ENCODE measurements at regions not wholly inside any gene's neighbourhood (a gene's known extent, or its start where the extent isn't known, plus 50 kb on each side); places are given as distances from the start of the nearest gene placed in this dataset.
A peak's percentile ranks its signal among the peaks of the same experiment; 100 is the strongest.

DNA sequence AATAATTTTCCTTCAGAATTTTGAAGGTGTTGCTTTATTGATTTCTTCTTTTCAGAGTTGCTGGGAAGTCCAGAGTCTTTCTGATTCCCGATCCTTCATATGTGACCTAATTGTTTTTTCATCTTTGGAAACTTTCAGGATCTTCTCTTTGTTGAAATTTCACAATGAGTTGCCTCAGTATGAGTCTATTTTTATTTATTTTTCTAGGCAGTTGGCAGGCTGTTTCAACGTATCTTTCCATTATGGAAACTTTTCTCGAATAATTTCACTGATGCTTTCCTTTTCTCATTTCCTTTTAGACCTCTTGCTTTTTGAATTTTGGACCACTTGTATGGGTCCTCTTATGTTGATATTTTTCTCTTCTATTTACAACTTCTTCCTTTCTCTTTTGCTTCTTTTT is 354.3 kb downstream of the TGFB2 start:
- H3K4me3 ChIP-seq (ENCODE audit: low read depth, low read length) = no peak overlapping the region
- TF ChIP-seq, protein P1, sequence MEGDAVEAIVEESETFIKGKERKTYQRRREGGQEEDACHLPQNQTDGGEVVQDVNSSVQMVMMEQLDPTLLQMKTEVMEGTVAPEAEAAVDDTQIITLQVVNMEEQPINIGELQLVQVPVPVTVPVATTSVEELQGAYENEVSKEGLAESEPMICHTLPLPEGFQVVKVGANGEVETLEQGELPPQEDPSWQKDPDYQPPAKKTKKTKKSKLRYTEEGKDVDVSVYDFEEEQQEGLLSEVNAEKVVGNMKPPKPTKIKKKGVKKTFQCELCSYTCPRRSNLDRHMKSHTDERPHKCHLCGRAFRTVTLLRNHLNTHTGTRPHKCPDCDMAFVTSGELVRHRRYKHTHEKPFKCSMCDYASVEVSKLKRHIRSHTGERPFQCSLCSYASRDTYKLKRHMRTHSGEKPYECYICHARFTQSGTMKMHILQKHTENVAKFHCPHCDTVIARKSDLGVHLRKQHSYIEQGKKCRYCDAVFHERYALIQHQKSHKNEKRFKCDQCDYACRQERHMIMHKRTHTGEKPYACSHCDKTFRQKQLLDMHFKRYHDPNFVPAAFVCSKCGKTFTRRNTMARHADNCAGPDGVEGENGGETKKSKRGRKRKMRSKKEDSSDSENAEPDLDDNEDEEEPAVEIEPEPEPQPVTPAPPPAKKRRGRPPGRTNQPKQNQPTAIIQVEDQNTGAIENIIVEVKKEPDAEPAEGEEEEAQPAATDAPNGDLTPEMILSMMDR (IDR thresholded peaks at IDR 0.05; ENCODE audit: insufficient read depth, low read length) = no peak
- peak; percentile 13 for DNase-seq (ENCODE audit: low read depth)

DNA sequence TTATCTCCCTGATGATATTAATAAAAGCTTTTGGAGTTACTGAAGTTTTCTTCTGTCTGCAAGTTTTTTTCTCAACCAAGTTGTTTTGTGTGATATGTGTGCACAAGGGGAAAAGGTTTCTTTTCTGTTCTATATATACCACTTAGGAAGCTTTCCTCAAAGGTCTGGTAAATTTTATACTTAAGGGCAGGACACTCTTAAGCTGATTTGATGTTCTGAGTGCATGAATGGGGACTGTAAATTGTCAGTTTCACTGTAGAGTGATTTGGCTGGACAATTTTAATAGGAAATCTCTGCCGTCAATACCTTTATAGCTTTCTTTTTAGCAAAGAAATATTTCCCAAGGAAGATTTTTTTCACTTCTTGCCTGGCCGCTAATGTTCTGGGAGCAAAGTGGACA is 354.7 kb downstream of the TGFB2 start:
- no peak for DNase-seq (ENCODE audit: low read depth)
- TF ChIP-seq, protein P1 (IDR thresholded peaks at IDR 0.05; ENCODE audit: insufficient read depth, low read length) = no peak
- no peak overlapping the region for H3K4me3 ChIP-seq (ENCODE audit: low read depth, low read length)

DNA sequence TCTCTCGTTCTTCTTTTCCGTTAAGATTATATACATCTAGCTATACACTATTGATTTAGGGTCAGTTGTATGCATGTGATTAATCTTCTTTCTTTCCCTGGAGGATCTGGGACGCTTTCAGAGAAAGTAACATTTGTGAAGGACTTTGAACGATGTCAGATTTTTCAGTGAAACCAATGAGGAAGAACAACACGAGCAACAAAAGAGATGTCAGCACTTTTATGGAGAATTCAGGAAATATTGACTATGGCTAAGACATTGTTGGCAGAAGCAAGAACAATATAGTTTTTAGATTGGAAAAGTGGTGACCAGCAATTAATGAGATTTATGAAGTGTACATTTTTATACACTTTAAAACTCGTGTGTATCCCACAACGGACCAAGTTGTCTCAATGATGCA is 355.5 kb downstream of the TGFB2 start:
- TF ChIP-seq, protein P1 (IDR thresholded peaks at IDR 0.05; ENCODE audit: insufficient read depth, low read length) = no peak
- H3K4me3 ChIP-seq (ENCODE audit: low read depth, low read length) = no peak overlapping the region
- no peak for DNase-seq (ENCODE audit: low read depth)

DNA sequence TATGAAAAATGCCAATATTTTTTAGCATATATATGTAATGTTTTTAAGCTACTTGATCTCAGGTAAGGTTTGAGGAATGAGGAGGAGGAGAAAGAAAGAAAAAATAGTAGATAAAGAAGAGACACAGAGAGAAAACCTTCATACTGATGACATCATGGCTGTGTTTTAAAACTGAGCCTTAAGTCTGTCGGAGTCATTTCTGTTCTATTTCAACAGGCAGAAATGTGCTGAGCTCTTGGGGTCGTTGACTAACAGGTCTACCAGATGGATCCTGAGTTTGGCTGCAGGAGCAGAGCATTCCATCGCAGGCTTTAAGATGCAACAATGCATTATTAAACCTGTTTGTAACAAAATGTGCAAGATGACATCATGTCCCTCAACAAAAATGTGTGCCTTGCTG is 356.0 kb downstream of the TGFB2 start:
- H3K4me3 ChIP-seq (ENCODE audit: low read depth, low read length) = no peak overlapping the region

DNA sequence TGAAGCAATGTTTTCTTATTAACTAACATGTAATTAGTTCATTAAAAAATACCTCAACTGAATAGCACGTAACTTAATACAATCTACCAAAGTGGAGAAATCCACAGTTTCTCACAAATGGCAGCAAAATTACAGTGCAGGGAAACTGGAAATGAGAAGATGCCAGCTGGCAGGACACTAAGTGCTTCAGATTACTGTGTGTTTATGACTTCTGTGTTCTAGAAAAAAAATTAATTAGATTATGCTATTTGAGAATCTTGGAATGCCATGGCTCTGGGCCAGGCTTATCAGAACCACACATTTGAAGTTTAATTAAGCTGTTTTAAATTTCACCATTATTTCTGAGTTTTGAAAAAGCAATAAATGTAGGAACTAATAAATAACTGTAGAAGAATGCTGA is 357.6 kb downstream of the TGFB2 start:
- H3K4me3 ChIP-seq (ENCODE audit: low read depth, low read length) = no peak overlapping the region
- TF ChIP-seq, protein P1 (IDR thresholded peaks at IDR 0.05; ENCODE audit: insufficient read depth, low read length) = no peak
- DNase-seq (ENCODE audit: low read depth) = no peak

More for the DNA sequence above, 356.0 kb downstream of the TGFB2 start:
- no peak for DNase-seq (ENCODE audit: low read depth)
- TF ChIP-seq, protein P1 (IDR thresholded peaks at IDR 0.05; ENCODE audit: insufficient read depth, low read length) = no peak

DNA sequence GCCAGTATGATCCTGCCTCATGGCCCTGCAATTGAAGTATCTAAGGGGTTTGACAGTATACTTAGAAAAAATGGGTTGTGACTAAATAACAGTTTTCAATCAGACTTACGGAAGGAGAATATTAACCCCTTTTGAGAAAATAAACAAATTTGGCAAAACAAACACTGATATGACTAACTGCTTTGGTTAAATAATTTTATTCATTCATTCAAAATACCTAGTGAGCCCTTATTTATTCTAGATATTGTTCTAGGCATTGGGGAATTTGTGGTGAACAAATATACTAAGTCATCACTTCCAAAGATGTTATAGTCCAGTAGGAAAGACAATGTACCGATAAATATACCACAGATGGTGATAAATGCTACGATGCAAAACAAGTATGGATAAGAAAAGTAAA is 358.7 kb downstream of the TGFB2 start:
- no peak for DNase-seq (ENCODE audit: low read depth)
- TF ChIP-seq, protein P1 (IDR thresholded peaks at IDR 0.05; ENCODE audit: insufficient read depth, low read length) = no peak
- H3K4me3 ChIP-seq (ENCODE audit: low read depth, low read length) = no peak overlapping the region

DNA sequence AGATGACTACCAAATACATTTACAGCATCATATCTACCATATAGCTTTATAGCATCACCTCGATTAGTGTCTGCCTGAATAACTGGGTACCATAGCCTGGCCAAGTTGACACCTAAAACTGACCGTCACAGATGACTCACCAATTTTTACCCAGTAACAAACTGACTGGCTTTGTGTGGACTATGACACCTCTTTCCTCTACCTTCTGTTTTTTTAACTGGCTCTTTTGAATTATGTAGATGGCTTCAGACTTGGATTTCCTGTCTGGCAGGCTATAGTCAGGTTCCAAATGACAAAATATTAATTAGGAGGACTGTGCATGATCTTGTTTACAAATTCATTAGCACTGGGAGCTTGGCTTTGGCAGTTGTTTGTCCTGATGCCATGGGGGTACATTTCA is 360.3 kb downstream of the TGFB2 start:
- peak; percentile 19 for DNase-seq (ENCODE audit: low read depth)
- TF ChIP-seq, protein P1 (IDR thresholded peaks at IDR 0.05; ENCODE audit: insufficient read depth, low read length) = no peak
- no peak overlapping the region for H3K4me3 ChIP-seq (ENCODE audit: low read depth, low read length)

Measured in fibroblast of the aortic adventitia (primary cell).